HepG2 (cell line): ENCODE measurements at regions not wholly inside any gene's neighbourhood (a gene's known extent, or its start where the extent isn't known, plus 50 kb on each side); places are given as distances from the start of the nearest gene placed in this dataset.

Experiments used
- ATAC-seq: fragments of 200-7000 bp; cut with Tn5 transposase; 3 replicates; pipeline ENCODE4 v1.9.1; 2020; ENCODE audit warnings: mild to moderate bottlenecking, moderate library complexity
- BruUV-seq: library from RNA; stranded (reverse); fragments of 400-500 nt; replicated peaks from 2 replicates; lab custom pipeline; 2021; lab: Mats Ljungman, UMichigan
- CTCF ChIA-PET: fragments of 300-600 bp; formaldehyde crosslinking; extraction: SDS; loops from one replicate; lab custom pipeline; 2021; ENCODE audit warnings: low total read pairs, inconsistent platforms, low intra/inter-chr PET ratio; lab: Yijun Ruan, JAX
- POLR2A ChIA-PET: fragments of 350-600 bp; sonication (Branson Sonifier 250); formaldehyde crosslinking; loops from one replicate; lab custom pipeline; 2020; ENCODE audit warnings: antibody characterized with exemption, inconsistent platforms; lab: Yijun Ruan, JAX
- DNase-seq: peaks from one replicate; pipeline ENCODE4 v3.0.0-alpha.2; 2015; ENCODE audit warnings: low spot score
- FAIRE-seq: peaks from 3 replicates; lab custom pipeline; 2011; peaks lifted over from hg19 to GRCh38; lab: Jason Lieb, UNC
- H2AFZ ChIP-seq: one replicate; pipeline ENCODE4 v1.6.1; 2011; ENCODE audit warnings: low read length, inconsistent platforms
- H3K27ac ChIP-seq: fragments of 300-600 bp; 3 replicates; pipeline ENCODE4 v1.8.0; 2011; ENCODE audit warnings: mixed run types, mild to moderate bottlenecking, mixed read lengths, low read length, inconsistent platforms; ENCODE audit not compliant: insufficient read depth; ENCODE audit errors: extremely low read length
- H3K27me3 ChIP-seq, 2 experiments: fragments of 200-600 bp in 1 of 2; 2 replicates in 1 of 2; 3 replicates in 1 of 2; pipeline versions ENCODE4 v1.6.0 to v1.8.0; 2011; ENCODE audit warnings: low read length in 2 of 2, mild to moderate bottlenecking in 2 of 2, moderate library complexity in 2 of 2, inconsistent platforms in 1 of 2; ENCODE audit not compliant: insufficient read depth in 2 of 2, control insufficient read depth in 1 of 2
- H3K36me3 ChIP-seq, 2 experiments: fragments of 200-600 bp in 1 of 2; replicated peaks in 1 of 2; 2 replicates in 1 of 2; 3 replicates in 1 of 2; pipeline versions ENCODE4 v1.5.1 to v1.8.0; 2011; ENCODE audit warnings: low read length in 2 of 2, inconsistent platforms in 1 of 2; ENCODE audit not compliant: insufficient read depth in 2 of 2, control insufficient read depth in 1 of 2
- H3K4me1 ChIP-seq: 2 replicates; pipeline ENCODE4 v1.5.1; 2012; ENCODE audit warnings: low read length, inconsistent platforms; ENCODE audit not compliant: insufficient read depth
- H3K4me2 ChIP-seq: 2 replicates; pipeline ENCODE4 v1.6.0; 2011; ENCODE audit warnings: low read depth, low read length, inconsistent platforms
- H3K4me3 ChIP-seq, 3 experiments: fragments of 200-600 bp in 1 of 3; sonication (generic), shearing (Covaris generic) in 1 of 3; replicated peaks in 1 of 3; 2 replicates each; pipeline ENCODE4 v1.5.1; 2011 to 2016; ENCODE audit warnings: low read length in 3 of 3, inconsistent platforms in 2 of 3, low read depth in 2 of 3, mild to moderate bottlenecking in 2 of 3, control low read depth in 1 of 3, mixed read lengths in 1 of 3; ENCODE audit not compliant: insufficient read depth in 1 of 3
- H3K79me2 ChIP-seq: one replicate; pipeline ENCODE4 v1.6.1; 2011; ENCODE audit warnings: low read length, inconsistent platforms; ENCODE audit not compliant: insufficient read depth
- H3K9ac ChIP-seq: 2 replicates; pipeline ENCODE4 v1.6.0; 2011; ENCODE audit warnings: mild to moderate bottlenecking, low read depth, low read length, inconsistent platforms; ENCODE audit not compliant: insufficient read depth
- H3K9me3 ChIP-seq: 2 replicates; pipeline ENCODE4 v1.5.1; 2012; ENCODE audit warnings: mild to moderate bottlenecking, low read length
- H4K20me1 ChIP-seq: 2 replicates; pipeline ENCODE4 v1.6.0; 2011; ENCODE audit warnings: inconsistent platforms, mild to moderate bottlenecking, low read length, moderate library complexity; ENCODE audit not compliant: insufficient read depth
- AHR ChIP-seq: IDR thresholded peaks from 2 replicates; pipeline ENCODE4 v1.6.1; 2018; ENCODE audit warnings: missing genetic modification reagents, missing compliant biosample characterization
- DMAP1 ChIP-seq: IDR thresholded peaks from 2 replicates; pipeline ENCODE4 v1.6.1; 2016
- HDAC1 ChIP-seq: sonication (generic); formaldehyde crosslinking; IDR thresholded peaks from 2 replicates; pipeline ENCODE4 v1.5.1; 2020; ENCODE audit warnings: mild to moderate bottlenecking, missing genetic modification reagents
- RFXAP ChIP-seq: sonication (generic); formaldehyde crosslinking; IDR thresholded peaks from 2 replicates; pipeline ENCODE4 v1.4.0; 2020; ENCODE audit warnings: missing genetic modification reagents, borderline replicate concordance
- ZNF205 ChIP-seq: IDR thresholded peaks from 2 replicates; pipeline ENCODE4 v1.6.1; 2018; ENCODE audit warnings: missing biosample characterization, missing genetic modification reagents
- ZZZ3 ChIP-seq: sonication (generic); formaldehyde crosslinking; IDR thresholded peaks from 2 replicates; pipeline ENCODE4 v1.4.0; 2020; ENCODE audit warnings: missing genetic modification reagents, mild to moderate bottlenecking, borderline replicate concordance
- WGBS: methylation state at CpG from one replicate; pipeline ENCODE4 v1.1.6; 2017; ENCODE audit warnings: low lambda C conversion rate; 5-methylcytosine and 5-hydroxymethylcytosine counted together
- in situ Hi-C: cut with HindIII; loops from 2 replicates; pipeline ENCODE4 v1.10.0; 2017; ENCODE audit warnings: low pct_unique_long_range_greater_than_20kb; ENCODE audit not compliant: extremely low pct_ligation_motif_present
- intact Hi-C: fragments of 100-400 bp; cut with micrococcal nuclease; formaldehyde crosslinking; loops from one replicate; pipeline ENCODE4 v1.10.0; 2022; ENCODE audit not compliant: unreplicated experiment
- TF ChIP-seq, protein P1 (sequence below): IDR thresholded peaks from 2 replicates; pipeline ENCODE4 v1.6.1; 2016; ENCODE audit warnings: missing compliant biosample characterization, missing genetic modification reagents, borderline replicate concordance
- TF ChIP-seq, protein P2 (sequence below): sonication (generic); formaldehyde crosslinking; IDR thresholded peaks from 2 replicates; pipeline ENCODE4 v1.4.0; 2020; ENCODE audit warnings: missing genetic modification reagents, borderline replicate concordance
- TF ChIP-seq, protein P3 (sequence below), 2 experiments: sonication (generic) in 1 of 2; formaldehyde crosslinking in 1 of 2; IDR thresholded peaks; 2 replicates each; pipeline versions ENCODE4 v1.5.1 to v1.6.1; 2011 to 2020; ENCODE audit warnings: borderline replicate concordance in 1 of 2, low read depth in 1 of 2, low read length in 1 of 2, mild to moderate bottlenecking in 1 of 2, missing genetic modification reagents in 1 of 2, moderate library complexity in 1 of 2
- TF ChIP-seq, protein P4 (sequence below): sonication (generic); formaldehyde crosslinking; IDR thresholded peaks from 2 replicates; pipeline ENCODE4 v1.4.0; 2020; ENCODE audit warnings: missing genetic modification reagents
- TF ChIP-seq, protein P5 (sequence below): sonication (generic); formaldehyde crosslinking; IDR thresholded peaks from 2 replicates; pipeline ENCODE4 v1.8.0; 2022; ENCODE audit warnings: missing genetic modification reagents, low read depth, mild to moderate bottlenecking, borderline replicate concordance
- TF ChIP-seq, protein P6 (sequence below): sonication (generic); formaldehyde crosslinking; IDR thresholded peaks from 2 replicates; pipeline ENCODE4 v1.4.0; 2020; ENCODE audit warnings: missing genetic modification reagents; ENCODE audit errors: not compliant biosample characterization

DNA sequence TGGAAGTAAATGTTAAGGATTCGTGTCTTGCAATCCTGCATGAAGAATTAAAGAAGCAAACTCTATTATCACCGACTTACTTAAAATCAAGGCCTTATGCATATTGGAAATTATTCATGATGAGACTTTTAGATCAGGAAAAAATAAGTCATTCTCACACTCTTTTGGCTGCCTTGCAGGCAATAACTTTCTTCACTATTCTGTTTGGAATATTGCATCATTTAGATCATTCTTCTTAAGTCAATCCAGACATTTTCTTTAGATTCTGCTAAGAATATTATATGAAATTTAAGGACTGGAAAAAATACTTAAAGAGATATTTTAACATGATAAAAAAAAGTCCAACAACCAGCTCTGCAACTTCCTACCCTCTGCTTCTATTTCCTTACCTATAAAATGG is 245.4 kb downstream of the LRRN1 start:
- Histone ChIP-seq H3K4me3 (no peak overlapping the region), H2AFZ (no peak overlapping the region), H3K9me3 (no peaks in the 10 kb centered on the region), H3K27ac (no peak overlapping the region), H3K9ac (no peak overlapping the region), H3K4me2 (no peak overlapping the region), H3K27me3 (no peaks in the 10 kb centered on the region), H3K36me3 (no peaks in the 10 kb centered on the region), H3K4me1 (no peaks in the 10 kb centered on the region), H4K20me1 (no peaks in the 10 kb centered on the region), H3K79me2 (no peaks in the 10 kb centered on the region)
- no peak for ATAC-seq
- no peak for FAIRE-seq
- WGBS = 6% methylated on average over 2 of the region's 2 CpGs
- intact Hi-C loops (no loop called here), in situ Hi-C loops (no loop called here)
- POLR2A ChIA-PET = no interaction called here
- no peak for DNase-seq
- CTCF ChIA-PET = no interaction called here
- no TSS peak for BruUV-seq
- TF ChIP-seq, protein P1, sequence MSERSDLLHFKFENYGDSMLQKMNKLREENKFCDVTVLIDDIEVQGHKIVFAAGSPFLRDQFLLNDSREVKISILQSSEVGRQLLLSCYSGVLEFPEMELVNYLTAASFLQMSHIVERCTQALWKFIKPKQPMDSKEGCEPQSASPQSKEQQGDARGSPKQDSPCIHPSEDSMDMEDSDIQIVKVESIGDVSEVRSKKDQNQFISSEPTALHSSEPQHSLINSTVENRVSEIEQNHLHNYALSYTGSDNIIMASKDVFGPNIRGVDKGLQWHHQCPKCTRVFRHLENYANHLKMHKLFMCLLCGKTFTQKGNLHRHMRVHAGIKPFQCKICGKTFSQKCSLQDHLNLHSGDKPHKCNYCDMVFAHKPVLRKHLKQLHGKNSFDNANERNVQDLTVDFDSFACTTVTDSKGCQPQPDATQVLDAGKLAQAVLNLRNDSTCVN (CRISPR knock-in tag) = no peak
- TF ChIP-seq, protein P2, sequence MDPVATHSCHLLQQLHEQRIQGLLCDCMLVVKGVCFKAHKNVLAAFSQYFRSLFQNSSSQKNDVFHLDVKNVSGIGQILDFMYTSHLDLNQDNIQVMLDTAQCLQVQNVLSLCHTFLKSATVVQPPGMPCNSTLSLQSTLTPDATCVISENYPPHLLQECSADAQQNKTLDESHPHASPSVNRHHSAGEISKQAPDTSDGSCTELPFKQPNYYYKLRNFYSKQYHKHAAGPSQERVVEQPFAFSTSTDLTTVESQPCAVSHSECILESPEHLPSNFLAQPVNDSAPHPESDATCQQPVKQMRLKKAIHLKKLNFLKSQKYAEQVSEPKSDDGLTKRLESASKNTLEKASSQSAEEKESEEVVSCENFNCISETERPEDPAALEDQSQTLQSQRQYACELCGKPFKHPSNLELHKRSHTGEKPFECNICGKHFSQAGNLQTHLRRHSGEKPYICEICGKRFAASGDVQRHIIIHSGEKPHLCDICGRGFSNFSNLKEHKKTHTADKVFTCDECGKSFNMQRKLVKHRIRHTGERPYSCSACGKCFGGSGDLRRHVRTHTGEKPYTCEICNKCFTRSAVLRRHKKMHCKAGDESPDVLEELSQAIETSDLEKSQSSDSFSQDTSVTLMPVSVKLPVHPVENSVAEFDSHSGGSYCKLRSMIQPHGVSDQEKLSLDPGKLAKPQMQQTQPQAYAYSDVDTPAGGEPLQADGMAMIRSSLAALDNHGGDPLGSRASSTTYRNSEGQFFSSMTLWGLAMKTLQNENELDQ = no peak
- TF ChIP-seq, protein P3, sequence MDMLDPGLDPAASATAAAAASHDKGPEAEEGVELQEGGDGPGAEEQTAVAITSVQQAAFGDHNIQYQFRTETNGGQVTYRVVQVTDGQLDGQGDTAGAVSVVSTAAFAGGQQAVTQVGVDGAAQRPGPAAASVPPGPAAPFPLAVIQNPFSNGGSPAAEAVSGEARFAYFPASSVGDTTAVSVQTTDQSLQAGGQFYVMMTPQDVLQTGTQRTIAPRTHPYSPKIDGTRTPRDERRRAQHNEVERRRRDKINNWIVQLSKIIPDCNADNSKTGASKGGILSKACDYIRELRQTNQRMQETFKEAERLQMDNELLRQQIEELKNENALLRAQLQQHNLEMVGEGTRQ (IDR thresholded peaks at IDR 0.05; ENCODE audit: low read depth, low read length) = no peak
- TF ChIP-seq, protein P3 (CRISPR knock-in tag; IDR thresholded peaks at IDR 0.05; ENCODE audit: borderline replicate concordance) = no peak
- TF ChIP-seq ZZZ3 = no peak
- no peak for TF ChIP-seq ZNF205
- TF ChIP-seq, protein P4, sequence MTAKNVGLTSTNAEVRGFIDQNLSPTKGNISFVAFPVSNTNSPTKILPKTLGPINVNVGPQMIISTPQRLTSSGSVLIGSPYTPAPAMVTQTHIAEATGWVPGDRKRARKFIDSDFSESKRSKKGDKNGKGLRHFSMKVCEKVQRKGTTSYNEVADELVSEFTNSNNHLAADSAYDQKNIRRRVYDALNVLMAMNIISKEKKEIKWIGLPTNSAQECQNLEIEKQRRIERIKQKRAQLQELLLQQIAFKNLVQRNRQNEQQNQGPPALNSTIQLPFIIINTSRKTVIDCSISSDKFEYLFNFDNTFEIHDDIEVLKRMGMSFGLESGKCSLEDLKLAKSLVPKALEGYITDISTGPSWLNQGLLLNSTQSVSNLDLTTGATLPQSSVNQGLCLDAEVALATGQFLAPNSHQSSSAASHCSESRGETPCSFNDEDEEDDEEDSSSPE (CRISPR knock-in tag) = no peak
- TF ChIP-seq HDAC1 (CRISPR knock-in tag) = no peak
- no peak for TF ChIP-seq RFXAP (CRISPR knock-in tag)
- TF ChIP-seq DMAP1 (CRISPR knock-in tag) = no peak
- TF ChIP-seq, protein P5, sequence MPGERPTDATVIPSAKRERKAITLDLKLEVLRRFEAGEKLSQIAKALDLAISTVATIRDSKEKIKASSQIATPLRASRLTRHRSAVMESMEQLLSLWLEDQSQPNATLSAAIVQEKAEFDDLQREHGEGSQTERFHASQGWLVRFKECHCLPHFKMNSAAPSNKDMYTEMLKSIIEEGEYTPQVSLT (CRISPR knock-in tag) = no peak
- TF ChIP-seq AHR (CRISPR knock-in tag) = no peak
- TF ChIP-seq, protein P6, sequence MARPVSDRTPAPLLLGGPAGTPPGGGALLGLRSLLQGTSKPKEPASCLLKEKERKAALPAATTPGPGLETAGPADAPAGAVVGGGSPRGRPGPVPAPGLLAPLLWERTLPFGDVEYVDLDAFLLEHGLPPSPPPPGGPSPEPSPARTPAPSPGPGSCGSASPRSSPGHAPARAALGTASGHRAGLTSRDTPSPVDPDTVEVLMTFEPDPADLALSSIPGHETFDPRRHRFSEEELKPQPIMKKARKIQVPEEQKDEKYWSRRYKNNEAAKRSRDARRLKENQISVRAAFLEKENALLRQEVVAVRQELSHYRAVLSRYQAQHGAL (CRISPR knock-in tag) = no peak
